Karpas-422 (cell line): ENCODE measurements at regions not wholly inside any gene's neighbourhood (a gene's known extent, or its start where the extent isn't known, plus 50 kb on each side); places are given as distances from the start of the nearest gene placed in this dataset.

ENCODE experiments used
- DNase-seq: peaks from one replicate; pipeline ENCODE4 v3.0.0-alpha.2; 2015
- H2AFZ ChIP-seq: fragments of 200-600 bp; sonication (generic); 2 replicates; pipeline ENCODE4 v1.6.1; 2014; ENCODE audit warnings: antibody characterized with exemption, low read length, mixed read lengths
- H3K27ac ChIP-seq: fragments of 200-600 bp; sonication (generic); 2 replicates; pipeline ENCODE4 v1.5.1; 2014; ENCODE audit warnings: mild to moderate bottlenecking, low read length, moderate library complexity
- H3K27me3 ChIP-seq: fragments of 200-600 bp; sonication (generic); 2 replicates; pipeline ENCODE4 v1.6.1; 2014; ENCODE audit warnings: low read length, mixed read lengths
- H3K36me3 ChIP-seq: fragments of 200-600 bp; sonication (generic); 2 replicates; pipeline ENCODE4 v1.6.1; 2014; ENCODE audit warnings: low read length, mixed read lengths; ENCODE audit not compliant: insufficient read depth
- H3K4me1 ChIP-seq: fragments of 200-600 bp; sonication (generic); 2 replicates; pipeline ENCODE4 v1.6.1; 2014; ENCODE audit warnings: mild to moderate bottlenecking, low read length, mixed read lengths
- H3K4me2 ChIP-seq: fragments of 200-600 bp; sonication (generic); 2 replicates; pipeline ENCODE4 v1.6.1; 2014; ENCODE audit warnings: low read length, low read depth, mild to moderate bottlenecking; ENCODE audit not compliant: poor library complexity, severe bottlenecking
- H3K4me3 ChIP-seq: fragments of 200-600 bp; sonication (generic); 2 replicates; pipeline ENCODE4 v1.5.1; 2014; ENCODE audit warnings: mild to moderate bottlenecking, antibody characterized with exemption, low read length, mixed read lengths
- H3K79me2 ChIP-seq: fragments of 200-600 bp; sonication (generic); 2 replicates; pipeline ENCODE4 v1.6.1; 2014; ENCODE audit warnings: mild to moderate bottlenecking, low read length, mixed read lengths
- H3K9ac ChIP-seq: fragments of 200-600 bp; sonication (generic); 2 replicates; pipeline ENCODE4 v1.6.0; 2014; ENCODE audit warnings: low read length
- H3K9me2 ChIP-seq: fragments of 200-600 bp; sonication (generic), shearing (Covaris generic); replicated peaks from 2 replicates; pipeline ENCODE4 v1.6.0; 2014; ENCODE audit warnings: mild to moderate bottlenecking, low read length, moderate library complexity; ENCODE audit not compliant: insufficient read depth
- H3K9me3 ChIP-seq: fragments of 300-700, 200-600 bp; sonication (generic); 2 replicates; pipeline ENCODE4 v1.6.1; 2014; ENCODE audit warnings: low read length, mixed read lengths
- H4K20me1 ChIP-seq: fragments of 200-600 bp; sonication (generic); 2 replicates; pipeline ENCODE4 v1.6.1; 2014; ENCODE audit warnings: mild to moderate bottlenecking, antibody characterized with exemption, low read length, low read depth; ENCODE audit not compliant: insufficient read depth

GRCh38 chr4:18756671-18757070 is 735.1 kb upstream of the LCORL start:
- Histone ChIP-seq H2AFZ (no peak overlapping the region), H3K4me1 (no peaks in the 10 kb centered on the region), H3K79me2 (no peaks in the 10 kb centered on the region), H3K4me2 (no peak overlapping the region), H3K27me3 (no peaks in the 10 kb centered on the region), H3K9me2 (no peaks in the 10 kb centered on the region), H3K9ac (no peak overlapping the region), H3K9me3 (0 out of 2 replicates have a peak, but pooled peaks cover 4% of the 10 kb centered on the region), H3K27ac (no peak overlapping the region), H4K20me1 (no peaks in the 10 kb centered on the region), H3K36me3 (no peaks in the 10 kb centered on the region), H3K4me3 (no peak overlapping the region)
- no peak for DNase-seq

- H4K20me1 ChIP-seq = no peaks in the 10 kb centered on the region
- no peak overlapping the region for H3K4me2 ChIP-seq
- no peak overlapping the region for H2AFZ ChIP-seq
- no peaks in the 10 kb centered on the region for H3K27me3 ChIP-seq
- no peak overlapping the region for H3K9ac ChIP-seq
- no peaks in the 10 kb centered on the region for H3K36me3 ChIP-seq
- 0 out of 2 replicates have a peak, but pooled peaks cover 12% of the 10 kb centered on the region for H3K9me3 ChIP-seq
- H3K4me1 ChIP-seq = no peaks in the 10 kb centered on the region
- H3K79me2 ChIP-seq = no peaks in the 10 kb centered on the region
- no peak overlapping the region for H3K4me3 ChIP-seq
- no peak for DNase-seq
- no peak overlapping the region for H3K27ac ChIP-seq
- H3K9me2 ChIP-seq = no peaks in the 10 kb centered on the region
Measured at GRCh38 chr4:18754180-18754579, 732.6 kb upstream of the LCORL start.

- Histone ChIP-seq H3K27me3 (no peaks in the 10 kb centered on the region), H2AFZ (no peak overlapping the region), H3K9me3 (peaks cover 9% of the 10 kb centered on the region; the same call in 1 of the 2 replicates), H3K9ac (no peak overlapping the region), H3K4me3 (no peak overlapping the region), H3K9me2 (no peaks in the 10 kb centered on the region), H3K36me3 (no peaks in the 10 kb centered on the region), H3K4me1 (no peaks in the 10 kb centered on the region), H3K79me2 (no peaks in the 10 kb centered on the region), H3K27ac (no peak overlapping the region), H3K4me2 (no peak overlapping the region), H4K20me1 (no peaks in the 10 kb centered on the region)
- no peak for DNase-seq
Measured at GRCh38 chr4:18751083-18751482, 729.5 kb upstream of the LCORL start.

DNA sequence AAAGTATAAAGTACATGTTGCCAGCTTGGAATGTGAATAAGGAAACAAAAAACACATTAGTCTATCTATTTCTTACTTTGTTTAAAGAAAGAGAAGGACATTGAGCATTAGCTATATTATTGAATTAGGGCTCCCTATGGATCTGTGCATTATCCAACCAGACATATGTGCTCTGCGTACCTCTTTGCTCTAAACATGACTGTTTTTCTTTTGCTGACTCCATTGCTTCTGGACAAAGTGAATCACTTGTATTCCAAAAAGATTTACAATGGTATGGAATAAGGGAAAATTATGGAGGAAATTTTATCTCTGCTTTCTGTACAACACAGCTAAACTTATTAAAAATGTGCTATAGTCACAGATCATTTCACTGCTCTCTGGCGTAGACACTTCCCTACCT is 727.8 kb upstream of the LCORL start:
- Histone ChIP-seq H4K20me1 (no peaks in the 10 kb centered on the region), H3K27me3 (no peaks in the 10 kb centered on the region), H3K36me3 (no peaks in the 10 kb centered on the region), H3K4me2 (no peak overlapping the region), H3K9me3 (peaks cover 16% of the 10 kb centered on the region; the same call in 1 of the 2 replicates), H3K4me1 (no peaks in the 10 kb centered on the region), H2AFZ (no peak overlapping the region), H3K27ac (no peak overlapping the region), H3K9me2 (no peaks in the 10 kb centered on the region), H3K79me2 (no peaks in the 10 kb centered on the region), H3K9ac (no peak overlapping the region), H3K4me3 (no peak overlapping the region)
- DNase-seq = no peak

DNA sequence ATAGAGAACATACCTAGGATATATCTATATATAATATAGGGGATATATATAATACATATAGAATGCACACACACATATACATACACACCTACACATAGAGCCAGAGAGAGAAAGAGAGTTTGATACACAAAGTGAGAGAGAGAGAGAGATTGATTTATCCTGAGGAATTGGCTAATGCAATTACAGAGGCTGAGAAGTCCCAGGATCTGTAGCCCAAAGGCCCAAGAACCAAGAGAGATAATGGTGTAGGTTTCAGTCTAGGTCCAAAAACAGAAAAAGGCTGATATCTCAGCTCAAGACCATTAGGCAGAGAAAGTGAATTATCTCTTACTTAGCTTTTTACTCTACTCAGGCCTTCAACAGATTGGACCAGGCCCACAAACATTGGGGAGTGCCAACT is 715.0 kb upstream of the LCORL start:
- Histone ChIP-seq H3K9ac (no peak overlapping the region), H3K27me3 (no peaks in the 10 kb centered on the region), H3K27ac (no peak overlapping the region), H3K36me3 (no peaks in the 10 kb centered on the region), H4K20me1 (no peaks in the 10 kb centered on the region), H2AFZ (no peak overlapping the region), H3K4me1 (no peaks in the 10 kb centered on the region), H3K9me3 (peaks cover 6% of the 10 kb centered on the region; the same call in 1 of the 2 replicates), H3K4me3 (no peak overlapping the region), H3K9me2 (no peaks in the 10 kb centered on the region), H3K4me2 (no peak overlapping the region), H3K79me2 (no peaks in the 10 kb centered on the region)
- DNase-seq = no peak

- H3K4me2 ChIP-seq = no peak overlapping the region
- peaks cover 8% of the 10 kb centered on the region; the same call in 1 of the 2 replicates for H3K9me3 ChIP-seq
- H3K9me2 ChIP-seq = no peaks in the 10 kb centered on the region
Measured at GRCh38 chr4:18735740-18736268, 714.2 kb upstream of the LCORL start.

GRCh38 chr4:18734405-18734804 is 712.9 kb upstream of the LCORL start:
- H3K4me1 ChIP-seq = no peaks in the 10 kb centered on the region
- no peaks in the 10 kb centered on the region for H3K36me3 ChIP-seq
- no peak overlapping the region for H3K4me2 ChIP-seq
- H3K27ac ChIP-seq = no peak overlapping the region
- H3K9me3 ChIP-seq = peaks cover 11% of the 10 kb centered on the region; the same call in 1 of the 2 replicates
- no peak for DNase-seq
- no peaks in the 10 kb centered on the region for H3K9me2 ChIP-seq
- H2AFZ ChIP-seq = no peak overlapping the region
- H3K79me2 ChIP-seq = no peaks in the 10 kb centered on the region
- no peaks in the 10 kb centered on the region for H3K27me3 ChIP-seq
- no peak overlapping the region for H3K4me3 ChIP-seq
- H3K9ac ChIP-seq = no peak overlapping the region
- no peaks in the 10 kb centered on the region for H4K20me1 ChIP-seq

More at GRCh38 chr4:18735740-18736268, 714.2 kb upstream of the LCORL start:
- no peaks in the 10 kb centered on the region for H3K79me2 ChIP-seq
- H3K27me3 ChIP-seq = no peaks in the 10 kb centered on the region
- H3K36me3 ChIP-seq = no peaks in the 10 kb centered on the region
- H3K4me3 ChIP-seq = no peak overlapping the region
- no peaks in the 10 kb centered on the region for H3K4me1 ChIP-seq
- H3K27ac ChIP-seq = no peak overlapping the region
- H2AFZ ChIP-seq = no peak overlapping the region
- no peaks in the 10 kb centered on the region for H4K20me1 ChIP-seq
- DNase-seq = no peak
- no peak overlapping the region for H3K9ac ChIP-seq

- H3K27me3 ChIP-seq = no peaks in the 10 kb centered on the region
- DNase-seq = no peak
- no peaks in the 10 kb centered on the region for H4K20me1 ChIP-seq
- H3K9me3 ChIP-seq = peaks cover 12% of the 10 kb centered on the region; the same call in 1 of the 2 replicates
- H2AFZ ChIP-seq = no peak overlapping the region
- no peaks in the 10 kb centered on the region for H3K4me1 ChIP-seq
- no peak overlapping the region for H3K4me2 ChIP-seq
- H3K9ac ChIP-seq = no peak overlapping the region
- no peaks in the 10 kb centered on the region for H3K36me3 ChIP-seq
- no peak overlapping the region for H3K4me3 ChIP-seq
- no peak overlapping the region for H3K27ac ChIP-seq
- no peaks in the 10 kb centered on the region for H3K9me2 ChIP-seq
- no peaks in the 10 kb centered on the region for H3K79me2 ChIP-seq
Measured at GRCh38 chr4:18733961-18734360, 712.4 kb upstream of the LCORL start.
